Breast epithelium (tissue), 4 donors: ENCODE measurements at regions not wholly inside any gene's neighbourhood (a gene's known extent, or its start where the extent isn't known, plus 50 kb on each side); places are given as distances from the start of the nearest gene placed in this dataset.

Experiments used
- DNase-seq, 2 donors: peaks; one replicate each; pipeline ENCODE4 v3.0.0-alpha.2; 2019; ENCODE audit warnings: low spot score in 2 of 2
- H3K27ac ChIP-seq, 2 donors: fragments of 200-600 bp; sonication (generic) in 1 of 2; one replicate each; pipeline ENCODE4 v1.5.1; 2016 to 2019; ENCODE audit warnings: mild to moderate bottlenecking in 1 of 2
- H3K27me3 ChIP-seq, 2 donors: fragments of 200-600 bp; sonication (generic) in 1 of 2; one replicate each; pipeline versions ENCODE4 v1.5.1 to v1.6.0; 2017 to 2019; ENCODE audit warnings: control low read depth in 1 of 2, mild to moderate bottlenecking in 1 of 2
- H3K36me3 ChIP-seq: fragments of 200-600 bp; one replicate; pipeline ENCODE4 v1.5.1; 2019
- H3K4me1 ChIP-seq, 2 donors: fragments of 200-600 bp; sonication (generic); one replicate each; pipeline ENCODE4 v1.5.1; 2016 to 2019; ENCODE audit warnings: control low read depth in 1 of 2
- H3K4me3 ChIP-seq, 3 donors: fragments of 200-600 bp; sonication (generic); 1 replicate in 2 of 3; 2 replicates in 1 of 3; pipeline ENCODE4 v1.5.1; 2016 to 2019; ENCODE audit warnings: mild to moderate bottlenecking in 3 of 3, moderate library complexity in 2 of 3
- H3K9me3 ChIP-seq, 2 donors: fragments of 200-600 bp; sonication (generic) in 1 of 2; one replicate each; pipeline ENCODE4 v1.5.1; 2016 to 2019; ENCODE audit warnings: control low read depth in 1 of 2
- CTCF ChIP-seq, 3 donors: fragments of 450-650 bp; IDR thresholded peaks; one replicate each; pipeline ENCODE4 v1.5.1; 2016 to 2017; ENCODE audit warnings: antibody characterized with exemption in 3 of 3, mild to moderate bottlenecking in 3 of 3, moderate library complexity in 3 of 3
- POLR2A ChIP-seq: fragments of 450-650 bp; IDR thresholded peaks from one replicate; pipeline ENCODE4 v1.6.1; 2016; ENCODE audit warnings: antibody characterized with exemption, mild to moderate bottlenecking, moderate library complexity
- POLR2AphosphoS5 ChIP-seq, 3 donors: sonication (generic); formaldehyde crosslinking; IDR thresholded peaks; one replicate each; pipeline ENCODE4 v1.6.1; 2017; ENCODE audit warnings: antibody characterized with exemption in 3 of 3
- intact Hi-C: fragments of 100-400 bp; cut with DNase I; formaldehyde crosslinking; loops from one replicate; pipeline ENCODE4 v1.15.1; 2023; ENCODE audit warnings: low total_unique reads

GRCh38 chr12:80045594-80045993, 53.7 kb upstream of the OTOGL start:
- no peak overlapping the region for H3K27ac ChIP-seq
- H3K9me3 ChIP-seq = no peaks in the 10 kb centered on the region
- no peak for TF ChIP-seq POLR2A
- no peak for TF ChIP-seq POLR2AphosphoS5 (IDR thresholded peaks at IDR 0.05)
- TF ChIP-seq CTCF (IDR thresholded peaks at IDR 0.05) = no peak
- no peak for DNase-seq
- no peaks in the 10 kb centered on the region for H3K27me3 ChIP-seq
- no peaks in the 10 kb centered on the region for H3K4me1 ChIP-seq
- H3K36me3 ChIP-seq = no peaks in the 10 kb centered on the region
- no peak overlapping the region for H3K4me3 ChIP-seq
- intact Hi-C loops = no loop called here

GRCh38 chr12:80044694-80045046, 54.7 kb upstream of the OTOGL start:
- intact Hi-C loops = no loop called here

GRCh38 chr12:80041692-80042091, 57.6 kb upstream of the OTOGL start:
- H3K9me3 ChIP-seq = no peaks in the 10 kb centered on the region
- TF ChIP-seq POLR2AphosphoS5 (IDR thresholded peaks at IDR 0.05) (no peak), POLR2A (no peak), CTCF (IDR thresholded peaks at IDR 0.05) (no peak)
- H3K27me3 ChIP-seq = no peaks in the 10 kb centered on the region
- H3K4me3 ChIP-seq = no peak overlapping the region
- H3K36me3 ChIP-seq = no peaks in the 10 kb centered on the region
- H3K27ac ChIP-seq = no peak overlapping the region
- intact Hi-C loops = no loop called here
- H3K4me1 ChIP-seq = no peaks in the 10 kb centered on the region
- DNase-seq = no peak

More at GRCh38 chr12:80044694-80045046, 54.7 kb upstream of the OTOGL start:
- Histone ChIP-seq H3K27ac (no peak overlapping the region), H3K9me3 (no peaks in the 10 kb centered on the region), H3K4me3 (no peak overlapping the region), H3K36me3 (no peaks in the 10 kb centered on the region), H3K27me3 (no peaks in the 10 kb centered on the region), H3K4me1 (no peaks in the 10 kb centered on the region)
- TF ChIP-seq CTCF (IDR thresholded peaks at IDR 0.05) = no peak
- TF ChIP-seq POLR2A = no peak
- TF ChIP-seq POLR2AphosphoS5 (IDR thresholded peaks at IDR 0.05) = no peak
- no peak for DNase-seq

GRCh38 chr12:80041071-80041470, 58.3 kb upstream of the OTOGL start:
- Histone ChIP-seq H3K36me3 (no peaks in the 10 kb centered on the region), H3K4me1 (no peaks in the 10 kb centered on the region), H3K9me3 (no peaks in the 10 kb centered on the region), H3K4me3 (no peak overlapping the region), H3K27ac (no peak overlapping the region), H3K27me3 (no peaks in the 10 kb centered on the region)
- TF ChIP-seq POLR2AphosphoS5 (IDR thresholded peaks at IDR 0.05) (no peak), CTCF (IDR thresholded peaks at IDR 0.05) (no peak)
- no peak for DNase-seq
- intact Hi-C loops = no loop called here

GRCh38 chr12:80040075-80040738, 59.1 kb upstream of the OTOGL start:
- H3K4me1 ChIP-seq = no peaks in the 10 kb centered on the region
- no peak overlapping the region for H3K4me3 ChIP-seq
- no peak for DNase-seq
- no peak overlapping the region for H3K27ac ChIP-seq
- H3K9me3 ChIP-seq = no peaks in the 10 kb centered on the region
- TF ChIP-seq POLR2AphosphoS5 (IDR thresholded peaks at IDR 0.05) = no peak
- TF ChIP-seq POLR2A = no peak
- no peak for TF ChIP-seq CTCF (IDR thresholded peaks at IDR 0.05)
- intact Hi-C loops = no loop called here
- H3K36me3 ChIP-seq = no peaks in the 10 kb centered on the region
- no peaks in the 10 kb centered on the region for H3K27me3 ChIP-seq
